ENCODE measurements at regions not wholly inside any gene's neighbourhood (a gene's known extent, or its start where the extent isn't known, plus 50 kb on each side); places are given as distances from the start of the nearest gene placed in this dataset.

GRCh38 chr3:8182904-8183303 lies 318.7 kb upstream of the LMCD1 start:
- H3K79me2 ChIP-seq = no peaks in the 10 kb centered on the region
- TF ChIP-seq CTCF (IDR thresholded peaks at IDR 0.05) = no peak
- no peaks in the 10 kb centered on the region for H3K9me3 ChIP-seq (ENCODE audit: control insufficient read depth, low read length)
- no peaks in the 10 kb centered on the region for H3K36me3 ChIP-seq (ENCODE audit: control insufficient read depth, insufficient read depth, low read length)
- H3K4me2 ChIP-seq (ENCODE audit: low read length) = no peak overlapping the region
- no peak overlapping the region for H3K4me3 ChIP-seq (ENCODE audit: low read depth, low read length)
- no peaks in the 10 kb centered on the region for H3K27me3 ChIP-seq (ENCODE audit: control insufficient read depth, insufficient read depth, low read length)
- no peak overlapping the region for H2AFZ ChIP-seq
- H3K9ac ChIP-seq = no peak overlapping the region
- no peak overlapping the region for H3K27ac ChIP-seq
- no peaks in the 10 kb centered on the region for H3K4me1 ChIP-seq

- Histone ChIP-seq H3K27ac (no peak overlapping the region), H3K79me2 (no peaks in the 10 kb centered on the region), H3K9ac (no peak overlapping the region), H3K4me3 (ENCODE audit: low read depth, low read length) (no peak overlapping the region), H3K4me1 (no peaks in the 10 kb centered on the region), H3K9me3 (ENCODE audit: control insufficient read depth, low read length) (no peaks in the 10 kb centered on the region), H3K27me3 (ENCODE audit: control insufficient read depth, insufficient read depth, low read length) (no peaks in the 10 kb centered on the region), H2AFZ (no peak overlapping the region), H3K4me2 (ENCODE audit: low read length) (no peak overlapping the region), H3K36me3 (ENCODE audit: control insufficient read depth, insufficient read depth, low read length) (no peaks in the 10 kb centered on the region)
- TF ChIP-seq CTCF (IDR thresholded peaks at IDR 0.05) = no peak
Observed at GRCh38 chr3:8183627-8184026, 318.0 kb upstream of the LMCD1 start.

GRCh38 chr3:8186213-8186612 lies 315.4 kb upstream of the LMCD1 start:
- Histone ChIP-seq H3K27ac (no peak overlapping the region), H3K4me3 (ENCODE audit: low read depth, low read length) (no peak overlapping the region), H3K4me1 (no peaks in the 10 kb centered on the region), H3K36me3 (ENCODE audit: control insufficient read depth, insufficient read depth, low read length) (no peaks in the 10 kb centered on the region), H3K27me3 (ENCODE audit: control insufficient read depth, insufficient read depth, low read length) (no peaks in the 10 kb centered on the region), H3K9me3 (ENCODE audit: control insufficient read depth, low read length) (no peaks in the 10 kb centered on the region), H3K9ac (no peak overlapping the region), H3K79me2 (no peaks in the 10 kb centered on the region), H2AFZ (no peak overlapping the region), H3K4me2 (ENCODE audit: low read length) (no peak overlapping the region)
- no peak for TF ChIP-seq CTCF (IDR thresholded peaks at IDR 0.05)

- no peaks in the 10 kb centered on the region for H3K36me3 ChIP-seq (ENCODE audit: control insufficient read depth, insufficient read depth, low read length)
- H3K4me1 ChIP-seq = no peaks in the 10 kb centered on the region
- no peak overlapping the region for H3K27ac ChIP-seq
- H2AFZ ChIP-seq = no peak overlapping the region
- no peaks in the 10 kb centered on the region for H3K9me3 ChIP-seq (ENCODE audit: control insufficient read depth, low read length)
- no peaks in the 10 kb centered on the region for H3K27me3 ChIP-seq (ENCODE audit: control insufficient read depth, insufficient read depth, low read length)
- no peaks in the 10 kb centered on the region for H3K79me2 ChIP-seq
- no peak overlapping the region for H3K4me2 ChIP-seq (ENCODE audit: low read length)
- H3K9ac ChIP-seq = no peak overlapping the region
- H3K4me3 ChIP-seq (ENCODE audit: low read depth, low read length) = no peak overlapping the region
- TF ChIP-seq CTCF (IDR thresholded peaks at IDR 0.05) = no peak
Observed at GRCh38 chr3:8187996-8188395, 313.6 kb upstream of the LMCD1 start.

GRCh38 chr3:8189051-8189450 lies 312.6 kb upstream of the LMCD1 start:
- no peak overlapping the region for H2AFZ ChIP-seq
- H3K79me2 ChIP-seq = no peaks in the 10 kb centered on the region
- H3K9me3 ChIP-seq (ENCODE audit: control insufficient read depth, low read length) = no peaks in the 10 kb centered on the region
- no peak overlapping the region for H3K27ac ChIP-seq
- no peak overlapping the region for H3K4me3 ChIP-seq (ENCODE audit: low read depth, low read length)
- H3K4me1 ChIP-seq = no peaks in the 10 kb centered on the region
- no peaks in the 10 kb centered on the region for H3K36me3 ChIP-seq (ENCODE audit: control insufficient read depth, insufficient read depth, low read length)
- no peak for TF ChIP-seq CTCF (IDR thresholded peaks at IDR 0.05)
- H3K27me3 ChIP-seq (ENCODE audit: control insufficient read depth, insufficient read depth, low read length) = no peaks in the 10 kb centered on the region
- no peak overlapping the region for H3K4me2 ChIP-seq (ENCODE audit: low read length)
- no peak overlapping the region for H3K9ac ChIP-seq
